ENCODE measurements at regions not wholly inside any gene's neighbourhood (a gene's known extent, or its start where the extent isn't known, plus 50 kb on each side); places are given as distances from the start of the nearest gene placed in this dataset.
"Not testable (repeated sequence)": the region's sequence is repeated elsewhere in the genome, so short reads cannot be mapped to it uniquely, and the experiment has no call there.

DNA sequence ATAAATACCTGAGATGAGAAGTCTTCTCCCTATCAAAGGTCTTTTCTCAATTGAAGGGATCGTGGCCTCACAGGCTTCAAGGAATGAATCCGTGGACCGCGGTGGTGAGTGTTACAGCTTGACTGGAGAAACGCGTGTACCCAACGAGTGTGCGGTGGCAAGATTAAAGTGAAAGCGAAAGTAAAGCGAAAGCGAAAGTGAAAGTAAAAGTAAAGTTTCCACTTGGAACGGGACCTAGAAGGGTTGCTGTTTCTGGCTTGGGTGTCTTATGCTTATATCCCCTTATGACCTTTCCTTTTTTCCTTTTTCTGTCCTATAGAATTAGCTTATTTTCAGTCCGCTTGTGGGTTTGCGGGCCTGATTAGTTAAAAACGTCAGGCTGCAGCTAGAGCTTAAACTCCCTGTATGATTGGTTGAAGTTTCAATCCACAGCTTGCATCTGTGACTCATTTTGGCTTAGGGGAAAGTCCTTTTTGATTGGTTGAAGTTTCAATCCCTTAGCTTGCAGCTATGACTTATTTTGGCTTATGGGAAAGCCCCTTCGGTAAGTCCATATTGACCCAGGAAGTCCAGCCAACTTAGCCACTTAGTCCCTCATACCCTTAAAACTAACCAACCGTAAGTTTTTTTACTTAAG lies 924.3 kb upstream of the CDH10 start:
- DNase-seq = no peak

DNA sequence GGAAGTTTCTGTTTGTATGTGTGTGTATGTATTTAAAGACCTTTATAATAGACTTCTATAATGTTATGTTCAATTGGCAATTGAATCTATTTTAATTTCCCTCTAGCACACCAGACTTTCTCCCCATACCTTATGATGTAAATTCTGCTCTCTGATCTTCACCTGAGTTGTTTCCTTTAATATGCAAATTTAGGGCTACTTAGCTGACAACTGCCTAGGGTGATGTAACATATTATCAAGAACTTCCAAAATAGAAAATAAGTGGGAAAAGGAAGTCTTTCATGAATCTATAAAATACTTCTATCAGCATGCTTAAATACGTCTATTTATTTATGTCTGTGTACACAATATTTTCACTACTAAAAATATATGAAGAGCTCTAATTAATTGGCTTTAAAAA lies 923.5 kb upstream of the CDH10 start:
- no peak for DNase-seq

DNA sequence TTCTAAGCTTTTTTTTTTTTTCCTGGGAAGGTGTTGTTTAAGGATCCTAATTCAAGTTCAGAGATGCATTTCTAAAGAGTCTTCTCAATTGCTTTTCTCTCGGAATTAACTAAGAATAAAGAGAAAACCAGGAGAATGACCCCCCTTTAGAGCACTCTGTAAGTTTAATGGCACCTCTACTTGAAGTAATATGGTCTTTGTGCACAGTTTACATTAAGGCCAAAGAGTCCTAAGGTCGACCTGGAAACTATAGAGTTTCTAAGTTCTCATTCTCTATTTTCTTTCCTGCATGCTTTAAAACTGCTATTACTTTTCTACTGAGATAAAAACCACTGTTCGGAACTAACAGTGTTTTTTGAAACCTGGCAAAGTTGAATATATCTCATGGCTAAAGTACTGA lies 923.1 kb upstream of the CDH10 start:
- no peak for DNase-seq

DNA sequence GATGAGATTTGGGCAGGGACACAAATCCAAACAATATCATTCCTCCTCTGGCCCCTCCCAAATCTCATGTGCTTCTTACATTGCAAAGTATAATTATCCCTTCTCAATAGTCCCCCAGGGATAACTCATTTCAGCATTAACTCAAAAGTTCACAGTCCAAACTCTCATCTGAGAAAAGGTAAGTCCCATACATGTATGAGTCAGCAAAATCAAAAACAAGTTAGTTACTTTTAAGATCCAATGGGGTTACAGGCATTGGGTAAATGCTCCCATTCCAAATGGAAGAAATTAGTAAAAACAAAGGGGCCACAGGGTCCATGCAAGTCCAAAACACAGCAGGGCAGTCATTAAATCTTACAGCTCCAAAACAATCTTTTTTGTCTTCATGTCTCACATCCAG lies 917.9 kb upstream of the CDH10 start:
- no peak for DNase-seq

DNA sequence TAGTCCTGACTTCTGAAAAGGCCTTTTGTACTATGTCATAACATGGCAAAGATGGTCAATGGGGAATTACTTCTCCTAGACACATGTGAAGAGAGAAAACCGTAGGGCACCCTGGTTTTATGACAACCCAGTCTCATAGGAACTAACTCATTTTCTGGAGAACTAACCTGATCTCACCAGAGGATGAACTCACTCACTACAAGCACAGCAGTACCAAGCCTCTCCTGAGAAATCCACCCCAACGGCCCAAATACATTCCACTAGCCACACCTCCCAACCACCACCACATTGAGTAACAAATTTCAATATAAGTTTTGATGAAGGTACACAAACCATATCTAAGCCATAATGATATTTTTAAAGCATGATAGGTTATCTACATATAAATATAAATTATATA lies 909.3 kb upstream of the CDH10 start:
- no peak for DNase-seq

DNA sequence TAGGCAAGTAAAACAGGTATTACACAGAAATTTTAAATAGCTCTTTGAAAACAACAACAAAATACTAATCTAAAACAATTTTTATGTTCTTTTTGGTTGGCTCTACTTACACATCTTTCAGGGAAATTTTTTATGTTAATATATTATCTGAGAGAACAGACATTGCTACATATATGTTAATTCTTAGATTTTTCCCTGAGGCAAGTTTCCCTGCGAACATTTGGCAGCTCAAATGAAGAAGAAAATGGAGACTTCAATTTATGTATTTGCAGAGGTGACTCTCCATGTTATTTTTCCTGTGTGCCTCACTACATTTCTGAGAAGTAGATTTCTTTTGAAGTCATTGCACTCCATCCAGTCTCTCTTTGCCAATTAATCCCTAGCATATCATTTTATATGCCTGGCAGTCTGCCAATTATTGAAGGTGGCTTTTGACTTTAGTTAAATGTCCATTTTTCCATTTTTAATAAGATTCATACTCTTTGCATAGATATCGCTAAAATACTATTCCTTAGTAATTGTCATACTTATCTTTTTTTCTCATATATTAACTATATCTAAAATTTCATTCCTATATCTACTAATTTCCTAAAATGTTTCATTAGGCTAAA lies 908.2 kb upstream of the CDH10 start:
- no peak for DNase-seq

DNA sequence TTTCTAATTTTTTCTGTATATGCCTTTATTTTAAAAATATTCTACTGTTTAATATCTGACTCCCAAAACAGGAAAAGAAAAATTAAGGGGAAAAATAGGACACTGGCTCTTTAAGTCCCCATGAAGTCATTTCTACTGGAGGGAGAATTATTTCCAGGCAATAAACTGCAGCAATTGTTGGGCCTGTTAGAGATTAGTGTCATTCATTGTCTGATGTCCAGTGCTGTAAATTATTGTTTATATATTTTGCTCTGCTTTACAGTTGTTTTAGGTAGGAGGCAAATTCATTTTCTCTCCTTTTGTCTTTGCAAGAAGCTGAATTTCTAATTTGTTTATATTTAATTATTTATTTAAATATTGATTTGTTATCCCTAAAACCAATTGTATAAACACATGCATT lies 906.0 kb upstream of the CDH10 start:
- DNase-seq = no peak

DNA sequence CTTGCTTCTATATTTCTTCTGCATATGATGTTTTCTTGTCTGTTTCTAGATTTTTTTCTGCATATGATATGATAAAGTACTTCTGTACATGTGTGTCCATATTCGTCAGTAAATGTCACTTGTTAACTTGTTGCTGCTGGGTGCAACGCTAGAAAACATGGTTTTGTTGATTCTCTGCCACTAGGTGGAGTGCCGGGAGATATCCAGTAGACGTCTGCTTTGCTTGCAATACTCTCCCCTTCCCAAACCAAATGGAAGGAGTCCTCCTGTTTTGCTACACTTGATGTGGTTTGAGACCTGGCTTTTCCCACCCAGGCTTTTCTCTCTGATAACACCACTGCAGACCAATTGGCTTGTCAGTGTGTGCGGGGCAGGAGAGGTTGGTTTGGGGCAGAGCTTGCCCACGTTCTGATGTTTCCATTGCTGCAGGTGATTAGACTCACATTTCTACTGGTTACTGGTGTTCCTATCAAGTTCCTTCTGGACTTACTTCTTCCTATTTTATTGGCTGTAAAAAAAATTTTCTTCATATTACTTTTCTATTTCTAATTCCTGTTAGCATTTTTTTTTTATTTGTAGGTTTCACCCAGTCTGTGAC lies 900.0 kb upstream of the CDH10 start:
- DNase-seq = peak; percentile 17

DNA sequence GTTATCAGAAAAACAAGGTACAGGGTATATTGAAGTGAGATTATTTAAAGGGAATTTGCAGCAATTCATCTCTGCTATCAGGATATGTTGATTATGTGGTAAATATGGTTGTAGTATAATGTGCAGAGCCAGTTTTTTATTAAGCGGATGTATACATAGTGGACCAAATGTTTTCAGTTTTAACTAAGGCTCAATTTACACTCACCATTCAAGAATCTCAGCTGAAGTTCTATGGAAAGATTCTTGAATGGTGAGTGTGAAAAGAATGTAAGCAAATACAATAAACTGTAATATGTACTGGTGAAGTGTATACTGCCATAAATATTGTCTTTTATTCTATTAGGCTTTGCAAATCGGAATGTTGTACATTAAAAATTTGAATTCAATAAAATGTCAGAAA lies 895.9 kb upstream of the CDH10 start:
- DNase-seq = no peak

DNA sequence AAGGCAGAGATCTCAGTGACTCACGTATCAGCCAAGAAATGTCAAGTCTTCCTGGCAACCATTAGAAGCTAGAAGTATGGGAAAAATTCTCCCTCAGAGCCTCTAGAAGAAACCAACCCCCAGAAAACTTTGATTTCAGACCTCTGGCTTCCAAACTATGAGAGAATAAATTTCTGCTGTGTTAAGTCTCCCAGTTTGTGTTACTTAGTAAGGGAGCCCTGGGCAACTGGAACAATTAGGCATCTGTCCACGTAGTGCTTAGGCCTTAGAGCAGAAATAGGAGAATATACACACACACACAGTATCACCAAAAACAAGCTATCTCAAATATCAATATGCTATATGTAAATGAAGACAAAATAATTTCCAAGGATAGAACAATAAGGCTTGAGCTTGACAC lies 894.8 kb upstream of the CDH10 start:
- no peak for DNase-seq

DNA sequence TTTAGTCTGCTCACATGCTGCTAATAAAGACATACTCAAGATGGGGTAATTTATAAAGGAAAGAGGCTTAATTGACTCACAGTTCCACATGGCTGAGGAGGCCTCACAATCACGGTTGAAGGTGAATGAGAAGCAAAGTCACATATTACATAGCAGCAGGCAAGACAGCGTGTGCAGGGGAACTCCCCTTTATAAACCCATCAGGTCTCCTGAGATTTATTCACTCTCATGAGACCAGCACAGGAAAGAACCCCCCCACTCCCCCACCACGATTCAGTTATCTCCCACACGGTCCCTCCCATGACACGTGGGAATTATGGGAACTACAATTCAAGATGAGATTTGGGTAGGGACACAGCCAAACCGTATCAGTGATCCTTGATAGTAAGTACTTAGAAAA lies 891.7 kb upstream of the CDH10 start:
- DNase-seq = not testable (repeated sequence)

DNA sequence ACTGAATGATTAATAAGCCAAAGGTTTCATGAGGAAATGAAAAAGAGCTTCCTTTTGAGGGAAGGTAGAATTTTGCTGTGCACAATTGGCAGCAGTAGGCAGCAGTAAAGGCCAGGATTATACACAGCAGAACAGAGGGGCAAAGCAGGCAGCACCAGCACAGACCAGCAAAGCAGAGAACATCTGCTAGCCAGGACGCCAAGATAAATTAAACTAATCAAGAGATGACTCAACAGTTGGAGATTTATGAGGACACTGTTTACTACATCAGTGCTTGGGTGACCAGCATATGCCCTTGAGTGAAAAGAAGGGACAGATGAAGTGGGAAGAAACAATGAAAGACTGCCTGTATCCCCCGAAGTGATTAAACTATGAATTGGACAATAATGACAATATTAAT lies 871.4 kb upstream of the CDH10 start:
- no peak for DNase-seq

DNA sequence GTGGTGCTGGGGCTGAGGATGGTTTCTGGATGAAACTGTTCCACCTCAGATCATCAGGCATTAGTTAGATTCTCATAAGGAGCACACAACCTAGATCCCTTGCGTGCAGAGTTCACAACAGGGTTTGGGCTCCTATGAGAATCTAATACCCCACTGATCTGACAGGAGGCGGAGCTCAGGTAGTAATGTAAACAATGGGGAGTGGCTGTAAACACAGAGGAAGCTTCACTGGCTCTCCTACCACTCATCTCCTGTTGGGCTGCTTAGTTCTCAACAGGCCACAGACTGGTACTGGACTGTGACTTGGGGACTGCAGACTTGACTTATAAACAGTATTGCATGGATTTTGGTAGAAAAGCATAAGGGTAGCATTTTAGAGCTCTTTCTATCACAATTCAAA lies 870.7 kb upstream of the CDH10 start:
- DNase-seq = no peak

DNA sequence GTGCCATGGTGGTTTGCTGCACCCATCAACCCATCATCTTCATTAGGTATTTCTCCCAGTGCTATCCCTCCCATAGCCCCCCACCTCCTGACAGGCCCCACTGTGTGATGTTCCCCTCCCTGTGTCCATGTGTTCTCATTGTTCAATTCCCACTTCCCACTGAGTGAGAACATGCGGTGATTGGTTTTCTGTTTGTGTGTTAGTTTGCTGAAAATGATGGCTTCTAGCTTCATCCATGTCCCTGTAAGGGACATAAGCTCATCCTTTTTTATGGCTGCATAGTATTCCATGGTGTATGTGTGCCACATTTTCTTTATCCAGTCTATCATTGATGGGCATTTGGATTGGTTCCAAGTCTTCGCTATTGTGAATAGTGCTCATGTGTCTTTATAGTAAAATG lies 865.9 kb upstream of the CDH10 start:
- not testable (repeated sequence) for DNase-seq

DNA sequence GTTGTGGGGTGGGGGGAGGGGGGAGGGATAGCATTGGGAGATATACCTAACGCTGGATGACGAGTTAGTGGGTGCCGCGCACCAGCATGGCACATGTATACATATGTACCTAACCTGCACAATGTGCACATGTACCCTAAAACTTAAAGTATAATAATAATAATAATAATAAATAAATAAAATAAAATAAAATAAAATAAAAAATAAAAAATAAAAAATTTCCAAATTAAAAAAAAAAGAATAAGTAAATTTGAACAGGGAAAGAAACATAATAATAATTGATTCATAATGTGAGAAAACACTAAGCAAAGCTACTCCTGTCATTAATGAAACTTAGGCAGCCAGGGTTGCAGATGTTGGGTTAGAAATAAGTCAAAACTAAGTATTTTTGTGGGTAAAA lies 863.2 kb upstream of the CDH10 start:
- DNase-seq = not testable (repeated sequence)

DNA sequence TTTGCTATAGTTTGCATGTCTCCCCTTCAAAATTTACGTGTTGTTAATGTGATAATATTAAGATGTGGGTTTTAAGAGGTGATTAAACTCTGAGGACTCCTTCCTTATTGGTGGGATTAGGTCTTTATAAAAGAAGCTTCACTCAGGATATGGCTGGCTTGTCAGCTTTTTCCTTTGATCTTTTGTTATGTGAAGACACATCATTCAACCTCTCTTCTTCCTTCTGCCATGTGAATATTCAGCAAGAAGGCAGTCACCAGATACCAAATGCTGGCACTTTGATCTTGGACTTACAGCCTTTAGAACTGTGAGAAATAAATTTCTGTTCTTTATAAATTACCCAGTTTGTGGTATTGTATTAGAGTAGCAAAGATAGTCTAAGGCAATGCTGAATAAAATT lies 855.9 kb upstream of the CDH10 start:
- no peak for DNase-seq

DNA sequence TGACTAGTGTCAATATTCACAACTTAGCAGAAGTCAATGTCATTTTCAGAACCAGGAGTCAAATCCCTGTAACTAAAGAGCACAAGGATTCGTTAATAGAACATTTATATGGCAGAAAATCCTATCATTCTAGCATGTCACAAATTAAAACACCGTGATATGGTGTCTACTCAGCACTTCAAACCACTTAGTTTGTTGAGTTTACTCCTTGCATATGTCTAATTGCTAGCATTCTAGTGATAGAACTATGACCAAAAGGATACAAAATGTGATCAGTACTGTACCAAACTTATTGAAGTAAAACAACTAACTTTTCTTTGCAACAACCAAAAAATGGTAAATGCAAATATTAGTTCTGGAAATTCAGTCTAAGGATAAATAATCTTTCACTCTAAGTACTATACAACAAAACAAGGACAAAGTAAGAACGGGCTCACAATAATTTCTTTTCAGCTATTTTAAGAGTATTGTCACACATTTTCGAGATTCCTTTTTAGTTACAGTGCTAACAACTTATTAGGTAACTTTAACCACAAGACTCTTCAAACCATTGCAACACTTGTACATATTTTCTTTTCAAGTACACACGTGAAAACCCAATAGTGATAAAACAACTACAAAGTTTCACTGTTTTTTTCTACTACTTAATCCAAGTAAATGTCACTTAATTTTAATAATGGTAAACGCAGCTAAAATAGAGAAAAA lies 845.2 kb upstream of the CDH10 start:
- no peak for DNase-seq

DNA sequence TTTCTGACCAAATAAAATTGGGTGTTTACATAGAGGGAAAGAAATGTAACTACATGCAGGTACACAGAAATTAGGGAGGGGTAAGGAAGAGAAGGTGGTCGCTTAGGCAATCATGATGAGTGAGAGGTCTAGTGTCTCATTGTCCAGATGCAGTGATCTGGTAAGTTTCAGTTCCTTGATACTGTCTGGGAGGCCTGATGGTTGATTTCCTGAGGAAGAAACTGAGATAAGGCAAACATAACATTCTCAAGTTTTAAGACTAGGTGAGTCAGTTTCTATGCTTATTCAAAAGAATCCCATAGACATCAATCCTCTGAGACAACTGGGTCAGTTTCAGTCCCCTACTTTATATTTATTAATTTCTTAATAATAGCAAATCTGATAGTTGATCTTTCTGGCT lies 843.3 kb upstream of the CDH10 start:
- DNase-seq = no peak

DNA sequence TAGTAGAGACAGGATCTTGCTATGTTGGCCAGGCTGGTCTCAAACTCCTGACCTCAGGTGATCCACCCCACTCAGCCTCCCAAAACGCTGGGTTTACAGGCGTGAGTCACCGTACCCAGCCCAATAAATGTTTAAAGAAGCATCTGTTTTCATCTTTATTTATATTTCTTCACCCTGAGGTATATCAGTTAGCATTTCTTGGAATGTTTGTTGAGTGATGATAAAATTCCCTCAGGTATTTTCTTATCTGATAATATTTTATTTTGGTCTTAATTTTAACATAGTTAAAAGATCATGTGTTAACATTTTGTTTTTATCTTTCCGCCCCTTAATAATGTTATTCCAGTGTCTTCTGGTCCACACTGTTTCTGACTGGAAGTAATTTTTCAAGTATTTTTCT lies 839.6 kb upstream of the CDH10 start:
- DNase-seq = no peak

DNA sequence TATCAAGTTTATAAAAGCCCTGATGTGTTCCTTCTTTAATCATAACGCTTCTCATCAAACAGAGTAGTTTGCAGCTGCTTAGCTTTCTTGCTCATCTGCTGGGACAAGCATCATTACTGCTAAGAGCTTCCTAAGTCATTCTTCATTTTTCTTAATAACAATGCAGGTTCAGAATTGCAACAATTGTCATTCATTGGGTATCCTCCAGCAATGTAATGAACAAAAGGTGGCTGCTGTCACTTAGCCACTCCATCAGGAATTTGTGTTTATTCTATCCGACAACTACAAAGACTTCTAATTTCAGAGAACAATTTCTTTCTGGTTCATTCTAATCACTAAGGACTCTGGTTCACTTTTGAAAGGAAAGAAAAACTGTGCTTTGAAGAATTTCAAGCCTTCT lies 836.7 kb upstream of the CDH10 start:
- no peak for DNase-seq

DNA sequence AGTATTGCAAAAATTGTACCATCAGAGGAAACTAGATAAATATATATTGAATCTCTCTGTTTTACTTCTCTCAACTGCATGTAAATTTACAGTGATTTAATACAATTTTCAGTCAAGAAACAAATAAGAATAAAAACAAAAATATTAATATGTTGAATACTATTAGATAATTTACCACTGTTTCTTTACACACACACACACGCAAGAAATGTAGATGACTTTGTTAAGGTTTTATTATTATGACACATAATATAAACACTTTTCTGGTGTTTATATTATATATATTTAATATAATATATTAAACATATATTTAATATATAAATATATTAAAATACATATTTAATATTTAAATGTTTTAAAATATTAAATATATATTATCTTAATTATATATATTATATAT lies 814.3 kb upstream of the CDH10 start:
- no peak for DNase-seq

DNA sequence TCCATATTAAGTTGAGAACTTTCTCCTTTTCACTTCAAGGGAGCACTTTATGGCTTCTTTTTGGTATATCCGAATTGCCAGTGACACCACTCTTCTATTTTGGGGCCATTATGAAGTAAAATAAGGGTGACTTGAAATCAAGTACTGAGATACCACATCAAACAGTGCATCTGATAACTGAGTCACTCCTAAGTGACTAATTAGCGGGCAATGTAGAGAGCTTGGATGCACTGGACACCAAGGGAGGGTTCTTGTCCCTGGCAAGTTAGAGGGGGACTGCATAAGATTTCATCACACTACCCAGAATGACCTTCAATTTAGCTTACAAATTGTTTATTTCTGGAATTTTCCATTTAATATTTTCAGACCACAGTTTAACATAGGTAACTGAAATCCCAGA lies 813.9 kb upstream of the CDH10 start:
- no peak for DNase-seq

DNA sequence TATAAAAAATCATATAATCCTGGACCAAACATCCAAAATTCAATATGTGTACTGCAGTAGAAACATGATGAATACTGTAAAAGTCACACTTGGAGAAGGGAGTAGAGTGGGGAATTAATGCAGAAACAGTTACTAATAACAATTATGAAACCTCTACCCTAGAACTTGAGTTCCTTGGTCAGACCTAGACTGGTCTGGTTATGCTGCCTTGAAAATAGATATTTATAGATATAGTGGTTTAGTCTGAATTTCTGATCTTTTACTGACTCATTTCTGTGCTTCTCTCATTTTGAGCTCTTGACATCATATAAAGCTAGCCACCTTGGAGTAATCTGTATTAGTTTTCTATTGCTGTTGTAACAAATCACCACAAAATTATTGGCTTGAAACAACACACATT lies 808.7 kb upstream of the CDH10 start:
- DNase-seq = no peak

DNA sequence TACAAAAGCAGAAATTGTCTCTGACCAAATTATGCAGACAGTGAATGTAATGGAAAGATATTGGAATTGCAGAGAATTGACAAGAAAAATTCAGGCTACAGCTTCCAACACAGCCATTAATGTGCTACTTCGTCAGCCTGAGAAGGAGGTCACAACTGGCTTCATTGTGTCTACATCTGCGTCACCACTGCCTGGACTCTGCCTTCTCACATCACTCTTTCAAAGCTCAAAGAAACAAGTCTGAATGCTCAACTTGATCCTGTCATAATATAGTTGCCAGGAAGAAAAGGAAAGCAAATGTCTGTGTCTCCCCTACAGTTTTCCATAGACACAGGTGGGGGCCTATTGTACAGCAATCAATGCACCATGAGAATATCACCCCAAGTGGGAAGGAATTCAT lies 806.5 kb upstream of the CDH10 start:
- no peak for DNase-seq
